WTC11 (cell line): ENCODE measurements at regions not wholly inside any gene's neighbourhood (a gene's known extent, or its start where the extent isn't known, plus 50 kb on each side); places are given as distances from the start of the nearest gene placed in this dataset.

ENCODE experiments used
- ATF1 ChIP-seq: sonication (generic); formaldehyde crosslinking; IDR thresholded peaks from 2 replicates; pipeline ENCODE4 v1.8.1; 2023; ENCODE audit warnings: mild to moderate bottlenecking, moderate library complexity, missing genetic modification reagents
- CBFB ChIP-seq: sonication (generic); formaldehyde crosslinking; IDR thresholded peaks from 2 replicates; pipeline ENCODE4 v1.8.1; 2022; ENCODE audit warnings: mild to moderate bottlenecking, low read depth, missing genetic modification reagents
- FOXK1 ChIP-seq: sonication (generic); formaldehyde crosslinking; IDR thresholded peaks from 2 replicates; pipeline ENCODE4 v1.8.0; 2022; ENCODE audit warnings: mild to moderate bottlenecking, moderate library complexity, missing genetic modification reagents
- IRF2 ChIP-seq: sonication (generic); formaldehyde crosslinking; IDR thresholded peaks from 2 replicates; pipeline ENCODE4 v1.8.0; 2022; ENCODE audit warnings: low read depth, missing genetic modification reagents, borderline replicate concordance
- NR3C1 ChIP-seq: sonication (generic); formaldehyde crosslinking; conservative IDR thresholded peaks from 2 replicates; pipeline ENCODE4 v1.8.1; 2023; ENCODE audit warnings: low read depth, mild to moderate bottlenecking, missing genetic modification reagents
- SP1 ChIP-seq: sonication (generic); formaldehyde crosslinking; conservative IDR thresholded peaks from 2 replicates; pipeline ENCODE4 v1.8.1; 2022; ENCODE audit warnings: missing genetic modification reagents
- ZNF281 ChIP-seq: sonication (generic); formaldehyde crosslinking; IDR thresholded peaks from 2 replicates; pipeline ENCODE4 v1.8.0; 2023; ENCODE audit warnings: mild to moderate bottlenecking, missing genetic modification reagents
- ZNF317 ChIP-seq: sonication (generic); formaldehyde crosslinking; IDR thresholded peaks from 2 replicates; pipeline ENCODE4 v1.8.1; 2023; ENCODE audit warnings: low read depth, mild to moderate bottlenecking, moderate library complexity, missing genetic modification reagents, borderline replicate concordance
- ZNF416 ChIP-seq: fragments of 250-450 bp; sonication (Bioruptor Pico); IDR thresholded peaks from 2 replicates; pipeline ENCODE4 v1.9.0; 2021; ENCODE audit warnings: mild to moderate bottlenecking, inconsistent platforms
- ZSCAN18 ChIP-seq: fragments of 250-450 bp; sonication (Bioruptor Pico); IDR thresholded peaks from 2 replicates; pipeline ENCODE4 v2.1.2; 2022; ENCODE audit warnings: mild to moderate bottlenecking, moderate library complexity
- TF ChIP-seq, protein P1 (sequence below): fragments of 200-600 bp; IDR thresholded peaks from 2 replicates; pipeline ENCODE4 v1.8.0; 2022; ENCODE audit warnings: antibody characterized with exemption
- TF ChIP-seq, protein P2 (sequence below): sonication (generic); formaldehyde crosslinking; IDR thresholded peaks from 2 replicates; pipeline ENCODE4 v1.8.0; 2022; ENCODE audit warnings: mild to moderate bottlenecking, missing genetic modification reagents
- TF ChIP-seq, protein P3 (sequence below): sonication (generic); formaldehyde crosslinking; IDR thresholded peaks from 2 replicates; pipeline ENCODE4 v1.8.1; 2023; ENCODE audit warnings: mild to moderate bottlenecking, missing genetic modification reagents, moderate library complexity

GRCh38 chr10:42419789-42420188 lies 218.6 kb downstream of the ZNF33B start:
- TF ChIP-seq, protein P1, sequence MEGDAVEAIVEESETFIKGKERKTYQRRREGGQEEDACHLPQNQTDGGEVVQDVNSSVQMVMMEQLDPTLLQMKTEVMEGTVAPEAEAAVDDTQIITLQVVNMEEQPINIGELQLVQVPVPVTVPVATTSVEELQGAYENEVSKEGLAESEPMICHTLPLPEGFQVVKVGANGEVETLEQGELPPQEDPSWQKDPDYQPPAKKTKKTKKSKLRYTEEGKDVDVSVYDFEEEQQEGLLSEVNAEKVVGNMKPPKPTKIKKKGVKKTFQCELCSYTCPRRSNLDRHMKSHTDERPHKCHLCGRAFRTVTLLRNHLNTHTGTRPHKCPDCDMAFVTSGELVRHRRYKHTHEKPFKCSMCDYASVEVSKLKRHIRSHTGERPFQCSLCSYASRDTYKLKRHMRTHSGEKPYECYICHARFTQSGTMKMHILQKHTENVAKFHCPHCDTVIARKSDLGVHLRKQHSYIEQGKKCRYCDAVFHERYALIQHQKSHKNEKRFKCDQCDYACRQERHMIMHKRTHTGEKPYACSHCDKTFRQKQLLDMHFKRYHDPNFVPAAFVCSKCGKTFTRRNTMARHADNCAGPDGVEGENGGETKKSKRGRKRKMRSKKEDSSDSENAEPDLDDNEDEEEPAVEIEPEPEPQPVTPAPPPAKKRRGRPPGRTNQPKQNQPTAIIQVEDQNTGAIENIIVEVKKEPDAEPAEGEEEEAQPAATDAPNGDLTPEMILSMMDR = no peak
- TF ChIP-seq SP1 (CRISPR knock-in tag) (no peak), ZNF416 (no peak), NR3C1 (CRISPR knock-in tag) (no peak), ZNF281 (no peak), IRF2 (CRISPR knock-in tag) (no peak), CBFB (CRISPR knock-in tag) (no peak), ZSCAN18 (no peak), ZNF317 (no peak), ATF1 (CRISPR knock-in tag) (no peak), FOXK1 (no peak)
- TF ChIP-seq, protein P2, sequence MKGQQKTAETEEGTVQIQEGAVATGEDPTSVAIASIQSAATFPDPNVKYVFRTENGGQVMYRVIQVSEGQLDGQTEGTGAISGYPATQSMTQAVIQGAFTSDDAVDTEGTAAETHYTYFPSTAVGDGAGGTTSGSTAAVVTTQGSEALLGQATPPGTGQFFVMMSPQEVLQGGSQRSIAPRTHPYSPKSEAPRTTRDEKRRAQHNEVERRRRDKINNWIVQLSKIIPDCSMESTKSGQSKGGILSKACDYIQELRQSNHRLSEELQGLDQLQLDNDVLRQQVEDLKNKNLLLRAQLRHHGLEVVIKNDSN = no peak
- TF ChIP-seq, protein P3, sequence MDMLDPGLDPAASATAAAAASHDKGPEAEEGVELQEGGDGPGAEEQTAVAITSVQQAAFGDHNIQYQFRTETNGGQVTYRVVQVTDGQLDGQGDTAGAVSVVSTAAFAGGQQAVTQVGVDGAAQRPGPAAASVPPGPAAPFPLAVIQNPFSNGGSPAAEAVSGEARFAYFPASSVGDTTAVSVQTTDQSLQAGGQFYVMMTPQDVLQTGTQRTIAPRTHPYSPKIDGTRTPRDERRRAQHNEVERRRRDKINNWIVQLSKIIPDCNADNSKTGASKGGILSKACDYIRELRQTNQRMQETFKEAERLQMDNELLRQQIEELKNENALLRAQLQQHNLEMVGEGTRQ (CRISPR knock-in tag) = no peak
